ENCODE measurements at regions not wholly inside any gene's neighbourhood (a gene's known extent, or its start where the extent isn't known, plus 50 kb on each side); places are given as distances from the start of the nearest gene placed in this dataset.

DNA sequence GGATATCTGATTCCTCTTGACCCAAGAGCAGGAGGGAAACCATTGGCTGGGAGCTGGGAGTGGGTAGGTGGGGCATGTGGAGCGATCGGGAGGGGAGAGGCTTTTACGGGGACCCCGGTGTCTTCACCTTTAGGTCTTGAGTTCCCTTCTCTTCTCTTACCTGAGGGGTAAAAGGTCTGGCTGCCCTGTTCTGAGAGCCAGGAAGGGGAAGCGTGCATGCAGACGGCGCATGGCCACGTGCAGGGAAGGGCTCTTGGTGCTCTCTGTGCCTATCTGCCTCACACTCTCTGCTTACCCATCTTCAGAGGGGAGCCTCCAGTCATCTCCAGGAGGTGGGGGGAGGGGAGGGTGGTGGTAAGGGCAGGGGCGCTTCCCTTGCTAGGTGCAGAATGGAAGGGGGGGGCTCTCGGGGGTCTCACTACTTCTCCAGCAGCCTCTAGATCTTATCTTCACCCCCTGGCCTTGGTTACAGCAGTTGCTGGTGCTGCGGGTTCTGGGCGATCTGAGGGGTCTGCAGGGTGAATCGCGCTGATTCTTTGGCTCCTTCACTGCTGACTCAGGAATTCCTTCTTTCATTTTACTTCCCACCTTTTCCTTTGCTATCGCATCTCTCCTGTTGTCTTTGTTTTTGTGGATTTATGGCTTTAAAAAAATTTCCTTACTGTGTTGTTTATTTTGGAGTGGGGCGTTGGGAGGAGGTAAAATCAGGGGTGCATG is 225.8 kb upstream of the HS6ST1 start:
- no peak for TF ChIP-seq CTCF (IDR thresholded peaks at IDR 0.05; ENCODE audit: low read depth, low read length, poor library complexity, severe bottlenecking)
- TF ChIP-seq EZH2phosphoT487 (IDR thresholded peaks at IDR 0.05; ENCODE audit: borderline replicate concordance, low read length): no peak

Measured in DOHH2 (cell line).